ENCODE measurements at regions not wholly inside any gene's neighbourhood (a gene's known extent, or its start where the extent isn't known, plus 50 kb on each side); places are given as distances from the start of the nearest gene placed in this dataset.

DNA sequence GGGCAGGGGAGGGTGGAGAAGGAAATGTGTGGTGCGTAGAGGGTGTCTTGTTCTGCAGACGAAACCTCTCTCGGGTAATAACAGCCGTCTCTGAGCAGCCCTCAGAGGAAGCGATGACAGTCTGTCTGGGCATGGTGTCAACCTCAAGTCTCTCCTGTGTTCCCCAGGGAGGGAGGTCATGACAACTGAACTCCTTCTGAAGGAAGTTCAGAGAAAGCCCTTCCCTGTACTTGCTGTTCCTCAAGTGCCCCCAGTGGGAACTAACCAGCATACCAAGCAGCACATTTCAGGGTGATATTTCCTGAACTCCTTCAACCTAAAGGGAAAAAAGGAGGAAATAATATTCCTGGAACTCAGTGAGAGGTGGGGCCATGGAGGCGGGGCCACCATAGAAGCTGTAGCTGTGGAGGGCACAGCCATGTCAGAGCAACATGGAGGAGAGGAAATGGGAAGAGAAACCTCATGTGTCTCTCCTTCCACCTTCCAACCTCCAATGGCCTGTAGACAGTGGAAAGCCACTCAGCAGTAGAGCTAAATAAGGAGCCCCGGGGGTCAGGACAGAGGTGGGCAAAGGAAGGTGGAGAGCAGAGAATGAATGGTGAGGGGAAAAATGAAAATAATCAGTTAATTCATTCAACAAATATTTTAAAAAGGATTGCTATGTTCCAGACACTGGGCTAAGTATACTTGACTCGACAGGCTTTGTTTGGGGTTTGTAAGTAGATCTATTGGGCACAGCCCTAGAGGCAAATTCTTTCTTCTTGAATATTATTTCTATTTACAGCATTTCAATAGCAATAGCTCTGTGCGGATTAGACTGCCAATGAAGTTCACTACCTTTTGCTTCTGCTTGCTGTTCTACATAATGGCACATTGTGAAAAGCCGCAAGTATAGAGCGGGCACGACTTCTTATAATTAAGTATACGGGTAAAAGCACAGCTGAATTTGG is 61.0 kb upstream of the AOAH start:
- TF ChIP-seq, protein P1, sequence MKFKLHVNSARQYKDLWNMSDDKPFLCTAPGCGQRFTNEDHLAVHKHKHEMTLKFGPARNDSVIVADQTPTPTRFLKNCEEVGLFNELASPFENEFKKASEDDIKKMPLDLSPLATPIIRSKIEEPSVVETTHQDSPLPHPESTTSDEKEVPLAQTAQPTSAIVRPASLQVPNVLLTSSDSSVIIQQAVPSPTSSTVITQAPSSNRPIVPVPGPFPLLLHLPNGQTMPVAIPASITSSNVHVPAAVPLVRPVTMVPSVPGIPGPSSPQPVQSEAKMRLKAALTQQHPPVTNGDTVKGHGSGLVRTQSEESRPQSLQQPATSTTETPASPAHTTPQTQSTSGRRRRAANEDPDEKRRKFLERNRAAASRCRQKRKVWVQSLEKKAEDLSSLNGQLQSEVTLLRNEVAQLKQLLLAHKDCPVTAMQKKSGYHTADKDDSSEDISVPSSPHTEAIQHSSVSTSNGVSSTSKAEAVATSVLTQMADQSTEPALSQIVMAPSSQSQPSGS (tag by site-specific recombination; IDR thresholded peaks at IDR 0.05; ENCODE audit: low read depth) = no peak
- TF ChIP-seq, protein P2, sequence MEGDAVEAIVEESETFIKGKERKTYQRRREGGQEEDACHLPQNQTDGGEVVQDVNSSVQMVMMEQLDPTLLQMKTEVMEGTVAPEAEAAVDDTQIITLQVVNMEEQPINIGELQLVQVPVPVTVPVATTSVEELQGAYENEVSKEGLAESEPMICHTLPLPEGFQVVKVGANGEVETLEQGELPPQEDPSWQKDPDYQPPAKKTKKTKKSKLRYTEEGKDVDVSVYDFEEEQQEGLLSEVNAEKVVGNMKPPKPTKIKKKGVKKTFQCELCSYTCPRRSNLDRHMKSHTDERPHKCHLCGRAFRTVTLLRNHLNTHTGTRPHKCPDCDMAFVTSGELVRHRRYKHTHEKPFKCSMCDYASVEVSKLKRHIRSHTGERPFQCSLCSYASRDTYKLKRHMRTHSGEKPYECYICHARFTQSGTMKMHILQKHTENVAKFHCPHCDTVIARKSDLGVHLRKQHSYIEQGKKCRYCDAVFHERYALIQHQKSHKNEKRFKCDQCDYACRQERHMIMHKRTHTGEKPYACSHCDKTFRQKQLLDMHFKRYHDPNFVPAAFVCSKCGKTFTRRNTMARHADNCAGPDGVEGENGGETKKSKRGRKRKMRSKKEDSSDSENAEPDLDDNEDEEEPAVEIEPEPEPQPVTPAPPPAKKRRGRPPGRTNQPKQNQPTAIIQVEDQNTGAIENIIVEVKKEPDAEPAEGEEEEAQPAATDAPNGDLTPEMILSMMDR (tag by site-specific recombination; IDR thresholded peaks at IDR 0.05) = no peak
- TF ChIP-seq ZNF239 (tag by site-specific recombination; IDR thresholded peaks at IDR 0.05) = no peak
